GM21423 (cell line): ENCODE measurements at regions not wholly inside any gene's neighbourhood (a gene's known extent, or its start where the extent isn't known, plus 50 kb on each side); places are given as distances from the start of the nearest gene placed in this dataset.
"Not testable (repeated sequence)": the region's sequence is repeated elsewhere in the genome, so short reads cannot be mapped to it uniquely, and the experiment has no call there.

ENCODE experiments used
- ATAC-seq: cut with Tn5 transposase; IDR thresholded peaks from one replicate; pipeline ENCODE4 v1.9.1; 2021; ENCODE audit warnings: mild to moderate bottlenecking, moderate library complexity; ENCODE audit not compliant: unreplicated experiment

DNA sequence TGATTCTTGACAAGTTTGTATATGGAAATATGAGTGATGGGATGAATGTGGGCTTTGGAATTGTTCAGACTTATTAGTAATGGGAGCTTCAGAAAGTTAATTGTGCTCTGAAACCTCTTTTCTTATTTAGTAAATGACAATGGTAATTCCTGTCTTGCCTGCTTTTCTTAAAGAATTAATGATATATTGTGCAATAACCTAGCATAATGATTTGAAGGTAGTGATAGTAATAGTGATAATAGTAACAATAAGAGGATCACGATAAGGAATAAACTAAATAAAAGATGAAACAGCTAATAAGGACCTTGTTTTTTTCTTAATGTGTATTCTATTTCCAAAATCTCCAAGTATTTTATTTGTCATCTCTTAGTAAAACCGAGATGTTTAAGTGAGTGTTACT, 245.0 kb upstream of the CPHXL start:
- ATAC-seq = no peak

DNA sequence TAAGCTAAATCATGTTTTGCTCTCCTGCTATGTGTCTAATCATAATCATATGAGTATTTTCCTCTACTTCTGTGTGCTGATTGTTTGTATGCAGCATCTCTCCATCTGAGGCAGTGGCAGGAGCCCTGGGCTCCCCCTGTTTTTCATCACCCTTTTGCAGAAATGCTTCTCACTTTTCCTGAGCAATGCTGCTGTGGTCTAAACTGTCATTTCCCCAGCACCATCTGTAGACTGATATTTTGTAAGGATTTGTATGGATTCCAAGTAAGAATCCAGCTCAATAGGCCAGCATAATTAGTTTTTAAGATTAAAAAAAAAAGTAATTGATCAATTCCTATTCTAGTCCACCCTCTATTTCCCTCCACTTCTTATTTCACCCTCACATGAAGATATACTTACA, 257.0 kb upstream of the CPHXL start:
- ATAC-seq = no peak

DNA sequence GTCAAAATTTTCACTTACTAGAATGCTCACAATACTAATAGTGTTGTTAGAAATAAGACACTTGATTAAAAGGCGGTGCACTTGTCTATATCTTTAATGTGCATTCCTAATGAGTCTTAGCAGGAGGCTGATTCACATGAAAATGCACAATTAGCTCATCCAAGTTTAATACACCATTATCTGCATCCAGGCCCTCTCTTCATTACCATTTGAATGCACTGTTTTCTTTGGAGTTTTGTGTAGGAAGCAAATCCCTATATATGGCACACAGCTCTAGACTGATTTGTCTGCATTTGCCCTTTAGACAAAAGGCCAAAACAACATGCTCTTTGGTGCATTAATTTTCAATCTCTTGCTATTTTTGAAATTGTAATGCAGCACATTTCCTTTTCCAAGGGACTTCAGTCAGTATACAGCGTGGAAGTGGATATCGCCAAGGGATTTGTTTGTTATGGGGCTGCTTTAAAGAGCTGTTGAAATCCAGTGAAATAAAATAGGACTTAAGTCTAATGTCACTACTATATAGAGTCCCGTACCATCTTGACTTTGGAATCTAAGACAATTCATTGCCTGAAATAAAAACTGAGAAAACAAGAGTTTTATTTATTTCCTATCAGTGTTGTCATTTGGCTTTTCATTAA, 257.6 kb upstream of the CPHXL start:
- no peak for ATAC-seq

DNA sequence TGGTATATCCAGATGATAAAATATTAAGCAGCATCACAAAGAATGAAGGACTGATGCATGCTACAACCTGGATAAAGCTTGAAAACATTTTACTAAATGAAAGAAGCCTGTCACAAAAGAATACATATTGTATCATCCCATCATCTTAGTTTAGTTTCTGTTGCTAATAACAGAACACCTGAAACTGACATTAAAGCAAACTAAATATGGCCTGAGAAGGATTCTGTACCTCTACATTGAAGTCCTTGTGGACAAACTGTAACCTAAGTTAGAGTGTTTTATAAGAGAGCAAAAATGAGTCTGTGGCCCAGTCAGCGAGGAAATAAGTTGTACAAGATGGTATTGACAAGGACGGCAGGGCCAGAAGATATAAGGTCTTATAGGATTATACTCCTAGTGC, 261.0 kb upstream of the CPHXL start:
- no peak for ATAC-seq

DNA sequence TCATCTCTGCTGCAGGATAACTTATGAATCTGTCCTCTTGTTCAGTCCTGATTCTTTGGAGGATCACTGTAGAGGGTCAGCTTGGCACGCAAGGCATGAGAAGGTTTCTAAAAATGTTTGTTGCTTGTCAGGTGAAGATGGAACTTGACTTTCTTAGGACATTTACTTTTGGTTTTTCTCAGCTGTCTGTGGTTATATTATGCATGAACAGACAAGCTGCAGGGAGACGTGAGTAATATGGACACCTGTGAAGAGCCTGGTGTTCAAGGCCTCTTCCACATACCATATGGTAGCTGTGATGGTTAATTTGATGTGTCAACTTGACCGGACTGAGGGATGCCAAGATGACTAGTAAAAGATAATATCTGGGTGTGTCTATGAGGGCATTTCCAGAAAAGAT, 270.2 kb upstream of the CPHXL start:
- ATAC-seq = no peak

DNA sequence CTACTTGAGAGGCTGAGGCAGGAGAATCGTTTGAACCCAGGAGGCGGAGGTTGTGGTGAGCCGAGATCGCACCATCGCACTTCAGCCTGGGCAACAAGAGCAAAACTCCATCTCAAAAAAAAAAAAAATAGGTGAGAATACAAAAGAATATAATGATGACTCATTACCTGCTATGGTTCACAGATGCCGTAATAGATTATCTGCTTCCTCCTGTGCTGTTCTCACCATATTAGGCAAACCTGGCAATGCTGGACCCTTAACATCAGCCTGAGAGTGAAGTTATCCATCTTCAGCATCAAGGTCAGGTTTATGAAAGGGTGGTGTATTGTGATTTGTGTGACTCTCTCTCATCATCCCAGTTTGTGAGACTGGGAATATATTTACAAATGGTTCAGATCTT, 271.3 kb upstream of the CPHXL start:
- ATAC-seq = no peak

DNA sequence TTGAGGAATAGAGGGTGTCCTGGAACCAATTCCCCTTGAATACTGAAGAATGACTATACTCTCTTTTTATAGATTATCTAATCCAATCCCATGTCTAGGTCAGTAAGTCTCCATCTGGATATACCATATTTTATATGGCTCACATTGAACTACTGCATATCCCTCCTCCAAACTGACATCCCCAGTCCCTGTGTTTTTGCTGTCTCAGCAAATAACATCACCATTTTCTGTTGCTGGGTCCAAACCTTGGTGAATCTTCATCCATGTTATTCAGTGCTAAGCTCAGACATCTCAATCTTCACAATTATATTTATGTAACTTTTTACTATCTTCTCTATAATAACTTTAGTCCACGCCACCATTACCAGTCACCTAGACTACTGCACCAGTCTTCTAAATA, 269.6 kb upstream of the CNTNAP4 start:
- ATAC-seq = no peak

DNA sequence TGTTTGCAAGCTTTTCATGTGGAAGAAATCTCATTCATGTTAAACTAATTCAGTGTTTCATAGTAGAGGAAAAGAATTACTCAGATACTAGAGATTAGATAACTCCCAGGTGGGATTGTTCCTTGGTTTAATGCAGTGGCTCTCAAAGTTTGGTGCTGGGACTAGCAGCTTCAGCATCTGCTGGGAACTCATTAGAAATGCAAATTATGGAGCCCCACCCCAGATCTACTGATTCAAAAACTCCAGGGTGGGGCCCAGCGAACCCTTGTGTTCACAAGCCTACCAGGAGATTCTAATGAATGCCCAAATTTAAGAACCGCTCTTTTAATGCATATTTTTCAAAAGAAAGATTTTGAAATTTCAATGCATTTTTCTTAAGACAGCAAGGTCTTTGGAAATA, 253.4 kb upstream of the CNTNAP4 start:
- no peak for ATAC-seq

DNA sequence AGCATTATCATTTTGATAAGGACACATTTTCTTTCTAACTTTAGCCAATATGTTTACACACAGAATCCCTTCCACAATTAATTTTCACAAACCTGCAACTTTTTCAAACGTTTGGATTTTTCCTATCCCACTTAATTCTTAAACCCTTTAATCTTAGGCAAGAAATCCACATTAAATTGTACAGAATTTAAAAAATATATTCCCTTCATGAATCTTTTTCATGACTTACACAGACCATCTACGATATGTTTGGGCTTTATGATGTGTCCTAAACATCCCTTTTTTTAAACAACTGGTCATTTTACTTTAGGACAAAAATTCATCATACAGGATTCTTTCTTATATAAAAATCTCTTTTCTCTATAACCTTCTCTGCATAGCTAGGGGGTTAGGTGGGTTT, 241.5 kb upstream of the CNTNAP4 start:
- no peak for ATAC-seq

DNA sequence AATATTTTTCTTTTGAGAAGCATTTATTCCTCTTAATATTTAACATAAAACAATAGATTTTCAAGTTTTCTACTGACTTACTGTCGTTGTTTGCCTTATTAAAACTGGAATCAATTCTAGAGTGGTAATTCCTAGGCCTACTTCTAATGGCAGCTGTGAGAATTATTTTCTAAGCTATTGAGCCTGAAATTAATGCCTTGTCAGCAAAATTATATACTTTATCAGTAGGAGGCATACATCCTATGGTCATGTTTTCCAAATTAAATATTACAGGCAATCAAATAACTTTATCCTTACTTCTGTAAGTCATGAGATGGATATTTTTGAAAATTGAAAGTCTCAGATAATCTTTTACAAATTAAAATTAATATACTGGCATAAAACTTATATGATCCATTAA, 239.1 kb upstream of the CNTNAP4 start:
- ATAC-seq = no peak

DNA sequence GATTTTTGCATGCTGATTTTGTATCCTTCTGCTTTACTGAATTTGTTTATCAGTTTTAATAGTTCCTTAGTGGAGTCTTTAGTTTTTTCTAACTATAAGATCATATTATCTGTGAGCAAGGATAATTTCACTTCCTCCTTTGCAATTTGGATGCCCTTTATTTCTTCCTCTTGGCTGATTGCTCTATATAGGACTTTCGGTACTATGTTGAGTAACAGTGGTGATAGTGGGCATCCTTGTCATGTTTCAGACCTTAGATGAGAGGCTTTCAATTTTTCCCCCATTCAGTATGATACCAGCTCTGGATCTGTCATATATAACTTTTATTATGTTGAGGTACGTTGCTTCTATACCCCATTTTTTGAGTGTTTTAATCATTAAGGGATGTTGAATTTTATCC, 224.5 kb upstream of the CNTNAP4 start:
- no peak for ATAC-seq

DNA sequence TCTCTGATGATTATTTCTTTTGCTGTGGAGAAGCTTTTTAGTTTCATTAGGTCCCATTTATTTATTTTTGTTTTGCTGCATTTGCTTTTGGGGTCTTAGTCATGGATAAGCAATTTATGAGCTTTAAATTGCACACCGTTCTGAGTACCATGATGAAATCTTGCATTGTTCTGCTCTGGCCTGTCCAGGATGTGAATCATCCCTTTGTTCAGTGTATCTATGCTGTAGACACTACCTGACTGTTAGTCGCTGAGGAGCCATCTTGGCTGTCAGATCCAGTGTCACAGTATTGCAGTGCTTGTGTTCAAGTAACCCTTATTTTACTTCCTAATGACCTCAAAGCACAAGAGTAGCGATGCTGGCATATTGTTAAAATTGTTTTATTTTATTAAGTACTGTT, 218.0 kb upstream of the CNTNAP4 start:
- ATAC-seq = no peak

DNA sequence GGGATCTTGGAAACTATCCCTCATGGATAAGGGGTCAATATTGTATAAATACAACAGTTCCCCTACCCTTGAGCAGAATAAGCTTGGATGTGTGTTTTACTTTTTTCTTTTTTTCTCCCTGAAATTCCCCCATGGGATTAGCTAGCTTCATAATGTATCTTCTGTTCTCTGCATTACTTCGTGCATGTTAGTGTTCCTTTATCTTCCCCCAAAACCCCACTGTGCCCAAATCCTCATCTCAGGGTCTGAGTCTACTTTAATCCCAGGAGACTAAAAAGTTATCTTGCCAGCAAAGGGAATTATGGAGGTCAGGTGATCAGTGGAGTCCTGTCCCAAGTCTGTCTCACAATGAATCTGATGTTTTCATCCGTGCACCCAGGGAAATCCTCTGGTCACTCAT, 217.5 kb upstream of the CNTNAP4 start:
- no peak for ATAC-seq

DNA sequence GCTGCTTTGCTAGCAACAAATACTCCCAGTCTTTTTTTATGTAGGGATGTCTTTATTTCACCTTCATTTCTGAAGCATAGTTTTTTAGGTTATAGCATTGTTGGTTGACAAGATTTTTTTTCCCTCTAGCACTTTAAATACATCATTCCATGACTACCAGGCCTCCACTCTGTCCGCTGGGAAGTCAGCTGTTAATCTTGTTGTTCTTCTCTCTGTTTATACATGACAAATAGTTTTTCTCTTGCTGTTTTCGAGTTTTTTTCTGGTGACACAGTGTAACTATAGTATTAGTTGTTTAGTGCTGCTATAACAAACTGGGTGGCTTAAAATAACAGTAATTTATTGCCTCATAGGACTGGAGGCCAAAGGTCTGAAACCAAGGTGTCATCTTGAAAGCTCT, 205.5 kb upstream of the CNTNAP4 start:
- no peak for ATAC-seq

DNA sequence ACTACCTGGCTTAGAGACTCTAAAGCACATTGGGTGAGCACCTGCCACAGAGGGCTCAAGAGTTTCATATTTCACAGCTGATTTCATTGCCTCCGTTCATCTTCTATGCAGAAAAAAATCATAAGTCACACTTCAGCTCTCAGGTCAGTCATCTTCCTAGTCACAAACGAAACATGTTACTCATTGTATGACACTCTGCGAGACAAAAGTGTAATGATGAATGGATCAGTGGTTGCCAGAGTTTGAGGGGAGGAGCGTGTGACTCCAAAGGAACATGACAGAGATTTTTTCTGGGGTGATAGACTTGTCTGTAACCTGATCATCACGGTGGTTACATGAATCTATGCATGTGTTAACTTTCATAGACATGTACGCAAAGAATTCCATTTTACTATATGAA, 195.2 kb upstream of the CNTNAP4 start:
- ATAC-seq = no peak

DNA sequence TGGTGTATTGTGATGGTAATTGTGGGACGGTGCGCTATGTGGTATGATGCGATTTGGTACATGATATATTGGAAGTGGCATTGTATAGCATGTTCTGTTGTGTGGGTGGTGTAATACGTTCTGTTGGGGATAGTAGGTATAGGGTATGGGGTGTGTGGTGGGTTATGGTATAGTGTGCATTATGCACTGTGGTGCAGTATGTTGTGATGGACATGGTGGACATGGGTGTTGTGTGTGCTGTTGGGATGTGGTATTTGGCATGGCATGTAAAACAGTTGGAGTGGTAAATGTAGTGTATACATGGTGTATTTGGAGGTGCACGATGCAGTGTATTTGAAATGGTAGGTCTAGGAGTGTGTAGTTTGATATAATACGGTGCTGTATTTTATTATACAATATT, 170.6 kb upstream of the CNTNAP4 start:
- no peak for ATAC-seq

DNA sequence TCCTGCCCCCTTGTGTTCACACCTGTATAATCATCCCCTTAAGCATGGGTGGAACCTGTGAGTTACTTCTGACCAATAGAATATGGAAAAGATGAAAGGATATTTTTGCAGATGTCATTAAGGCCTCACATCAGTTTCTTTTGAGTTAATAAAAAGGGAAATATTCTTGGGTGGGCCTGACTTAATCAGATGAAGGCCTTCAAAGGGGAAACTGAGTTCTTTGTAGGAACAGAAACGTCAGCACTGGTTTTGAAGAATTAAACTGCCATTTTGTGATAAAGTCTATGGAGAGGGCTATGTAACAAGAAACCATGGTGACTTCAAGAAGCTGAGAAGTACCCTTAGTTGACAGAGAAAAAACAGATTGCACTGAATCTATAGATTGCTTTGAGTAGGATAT, 168.7 kb upstream of the CNTNAP4 start:
- ATAC-seq = no peak

DNA sequence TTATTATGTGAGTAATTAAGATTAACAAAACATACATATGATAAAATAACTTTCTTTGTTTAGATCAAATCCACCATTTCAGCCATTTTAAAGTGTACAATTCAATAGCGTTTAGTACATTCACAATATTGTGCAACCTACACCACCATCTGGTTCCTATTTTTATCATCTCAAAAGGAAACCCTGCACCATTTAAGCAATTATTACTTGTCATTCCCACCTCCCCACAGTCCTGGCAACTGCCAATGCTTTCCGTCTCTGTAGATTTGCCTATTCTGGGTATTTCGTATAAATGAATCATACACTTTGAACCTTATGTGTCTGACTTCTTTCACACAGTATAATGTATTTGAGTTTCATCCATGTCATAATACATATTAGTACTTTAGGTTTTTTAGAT, 162.5 kb upstream of the CNTNAP4 start:
- ATAC-seq = no peak

DNA sequence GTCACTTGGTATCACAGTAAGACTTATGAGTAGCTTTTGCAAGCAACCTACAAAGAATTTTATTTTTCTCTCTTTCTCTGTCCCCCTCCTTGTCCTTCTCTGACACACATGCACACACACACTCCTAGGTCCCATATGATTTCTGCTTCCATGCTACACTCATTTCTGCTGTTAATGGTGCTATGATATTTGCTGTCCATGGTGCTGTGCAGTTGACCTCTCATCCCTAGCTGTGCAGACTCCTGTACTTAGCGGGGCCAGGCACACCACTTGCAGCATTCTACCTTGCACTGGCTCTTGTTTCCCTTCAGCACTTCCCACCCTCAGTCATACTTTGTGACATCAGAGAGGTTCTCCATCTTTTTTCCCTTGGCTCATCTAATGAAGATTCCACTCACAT, 158.9 kb upstream of the CNTNAP4 start:
- ATAC-seq = no peak

DNA sequence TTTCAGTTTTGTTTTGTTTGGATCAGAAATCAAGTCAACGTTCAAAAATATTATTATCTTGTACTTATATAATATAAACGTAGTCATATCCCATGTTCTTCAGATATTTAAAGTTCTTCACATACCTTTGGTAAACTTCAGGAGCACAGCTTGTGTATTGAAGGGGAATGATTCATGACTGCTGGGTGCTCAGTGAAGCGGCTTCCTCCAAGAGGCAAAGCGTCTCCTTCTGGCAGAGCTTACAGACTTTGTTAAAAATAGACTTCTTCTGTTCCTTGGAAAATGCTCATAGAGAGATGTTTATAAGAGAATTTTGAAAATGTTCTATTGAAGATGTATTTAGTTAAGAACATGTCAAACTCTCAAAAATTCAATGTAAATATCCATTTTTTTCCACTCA, 155.6 kb upstream of the CNTNAP4 start:
- ATAC-seq = no peak

DNA sequence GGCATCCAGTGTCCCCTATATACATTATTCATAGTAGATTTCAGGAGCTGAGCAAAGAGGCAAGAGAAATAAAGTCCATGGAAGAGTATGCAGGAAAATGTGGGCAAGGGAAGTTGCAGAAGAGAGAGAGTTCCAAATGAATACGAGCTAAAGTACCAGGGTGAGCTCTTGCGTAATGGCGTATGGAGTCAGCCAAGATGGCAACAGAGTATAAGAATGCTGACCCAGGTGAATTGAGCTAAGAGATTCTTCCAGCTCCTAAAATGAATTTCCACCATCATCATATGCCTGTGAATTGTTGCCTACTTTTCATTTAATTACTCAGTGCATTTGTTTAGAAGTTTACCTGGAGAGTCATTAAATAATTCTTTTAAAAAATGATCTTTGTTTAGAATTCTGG, 153.2 kb upstream of the CNTNAP4 start:
- no peak for ATAC-seq

DNA sequence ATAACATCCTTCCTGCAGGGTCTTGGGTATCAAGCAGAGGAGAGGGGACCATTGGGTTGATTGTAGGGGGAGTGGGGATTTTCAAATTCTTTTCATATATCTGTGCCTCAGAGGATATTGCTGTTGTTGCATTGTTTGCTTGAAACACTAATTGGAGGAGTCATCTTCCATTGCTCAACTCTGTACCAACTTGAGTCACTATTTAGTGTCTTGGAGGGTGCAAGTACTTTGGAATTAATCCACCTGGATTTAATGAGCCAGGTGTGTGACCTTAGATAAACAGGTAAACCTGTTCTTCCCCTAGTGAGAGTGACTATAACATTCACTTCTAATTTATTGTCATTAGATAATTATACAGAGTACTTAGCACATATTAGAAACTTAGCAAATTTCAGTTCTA, 151.3 kb upstream of the CNTNAP4 start:
- ATAC-seq = no peak

DNA sequence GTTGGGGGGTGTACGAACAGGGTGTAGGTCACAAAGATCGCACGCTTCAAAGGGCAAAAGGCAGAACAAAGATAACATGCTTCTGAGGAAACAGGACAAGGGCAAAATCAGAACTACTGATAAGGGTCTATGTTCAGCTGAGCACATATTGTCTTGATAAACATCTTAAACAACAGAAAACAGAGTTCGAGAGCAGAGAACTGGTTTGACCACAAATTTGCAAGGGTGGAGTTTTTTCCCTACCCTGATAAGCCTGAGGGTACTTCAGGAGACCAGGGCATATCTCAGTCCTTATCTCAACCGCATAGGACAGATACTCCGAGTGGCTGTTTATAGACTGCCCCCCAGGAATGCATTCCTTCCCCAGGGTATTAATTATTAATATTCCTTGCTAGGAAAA, 139.1 kb upstream of the CNTNAP4 start:
- not testable (repeated sequence) for ATAC-seq

DNA sequence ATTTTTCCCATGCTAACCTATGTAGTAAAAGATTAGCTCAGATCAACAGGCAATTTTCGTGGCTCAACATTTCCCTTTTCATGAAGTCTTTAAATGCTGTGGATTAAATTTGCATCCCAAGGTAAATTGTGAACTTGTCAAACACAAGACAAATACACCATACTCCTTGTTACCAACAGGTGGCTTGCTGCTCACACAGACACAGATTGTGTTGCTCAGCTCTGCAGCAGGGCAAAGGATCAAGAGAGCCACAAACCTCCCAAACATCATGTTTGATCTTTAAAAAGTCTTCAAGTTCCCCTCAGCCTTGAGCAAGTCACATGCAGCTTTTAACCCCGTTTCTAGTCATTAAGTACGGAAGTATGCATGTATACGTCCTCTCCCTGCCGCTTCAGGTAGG, 119.6 kb upstream of the CNTNAP4 start:
- ATAC-seq = no peak
